HCT116 (cell line): ENCODE measurements at regions not wholly inside any gene's neighbourhood (a gene's known extent, or its start where the extent isn't known, plus 50 kb on each side); places are given as distances from the start of the nearest gene placed in this dataset.

ENCODE experiments used
- CBX3 ChIP-seq: IDR thresholded peaks from 2 replicates; pipeline ENCODE4 v1.6.1; 2012; ENCODE audit warnings: low read depth
- EZH2 ChIP-seq: fragments of 200-600 bp; sonication (generic); IDR thresholded peaks from 2 replicates; pipeline ENCODE4 v1.6.1; 2017; ENCODE audit warnings: antibody characterized with exemption, mixed run types
- EZH2phosphoT487 ChIP-seq: fragments of 200-600 bp; IDR thresholded peaks from 2 replicates; pipeline ENCODE4 v1.6.1; 2018; ENCODE audit warnings: antibody characterized with exemption, borderline replicate concordance
- JUND ChIP-seq: IDR thresholded peaks from 2 replicates; pipeline ENCODE4 v1.6.1; 2012
- MAX ChIP-seq: IDR thresholded peaks from 2 replicates; pipeline ENCODE4 v1.6.1; 2012
- POLR2AphosphoS5 ChIP-seq: IDR thresholded peaks from 2 replicates; pipeline ENCODE4 v1.6.1; 2011; ENCODE audit warnings: mild to moderate bottlenecking, low read depth, low read length, moderate library complexity
- RAD21 ChIP-seq: IDR thresholded peaks from 2 replicates; pipeline ENCODE4 v1.6.1; 2012; ENCODE audit warnings: low read depth, mild to moderate bottlenecking
- YY1 ChIP-seq: IDR thresholded peaks from 2 replicates; pipeline ENCODE4 v1.6.1; 2011; ENCODE audit warnings: low read length, low read depth, moderate library complexity, mild to moderate bottlenecking; ENCODE audit not compliant: insufficient replicate concordance; ENCODE audit errors: extremely low read depth
- ZBTB33 ChIP-seq: IDR thresholded peaks from 2 replicates; pipeline ENCODE4 v1.6.1; 2011; ENCODE audit warnings: mild to moderate bottlenecking, low read length, moderate library complexity; ENCODE audit not compliant: insufficient replicate concordance; ENCODE audit errors: extremely low read depth
- ZNF274 ChIP-seq: fragments of 200-500 bp; sonication (Bioruptor generic); IDR thresholded peaks from 2 replicates; pipeline ENCODE4 v1.6.1; 2014; ENCODE audit warnings: mild to moderate bottlenecking, low read depth, low read length, inconsistent platforms
- TF ChIP-seq, protein P1 (sequence below), 3 experiments: fragments of 200-600 bp in 1 of 3; sonication (generic) in 1 of 3; IDR thresholded peaks in 2 of 3; conservative IDR thresholded peaks in 1 of 3; 2 replicates each; pipeline ENCODE4 v1.5.1; 2012 to 2017; ENCODE audit warnings: low read depth in 2 of 3, low read length in 2 of 3, antibody characterized with exemption in 1 of 3, borderline replicate concordance in 1 of 3, control low read depth in 1 of 3, mild to moderate bottlenecking in 1 of 3, mixed read lengths in 1 of 3, mixed run types in 1 of 3, moderate library complexity in 1 of 3; ENCODE audit not compliant: insufficient read depth in 1 of 3
- TF ChIP-seq, protein P2 (sequence below): IDR thresholded peaks from 2 replicates; pipeline ENCODE4 v1.6.1; 2012; ENCODE audit warnings: low read depth

- TF ChIP-seq RAD21 (no peak), YY1 (no peak), JUND (no peak), EZH2 (no peak), ZNF274 (no peak), POLR2AphosphoS5 (no peak), MAX (no peak), ZBTB33 (no peak), EZH2phosphoT487 (no peak), CBX3 (no peak)
- TF ChIP-seq, protein P1, sequence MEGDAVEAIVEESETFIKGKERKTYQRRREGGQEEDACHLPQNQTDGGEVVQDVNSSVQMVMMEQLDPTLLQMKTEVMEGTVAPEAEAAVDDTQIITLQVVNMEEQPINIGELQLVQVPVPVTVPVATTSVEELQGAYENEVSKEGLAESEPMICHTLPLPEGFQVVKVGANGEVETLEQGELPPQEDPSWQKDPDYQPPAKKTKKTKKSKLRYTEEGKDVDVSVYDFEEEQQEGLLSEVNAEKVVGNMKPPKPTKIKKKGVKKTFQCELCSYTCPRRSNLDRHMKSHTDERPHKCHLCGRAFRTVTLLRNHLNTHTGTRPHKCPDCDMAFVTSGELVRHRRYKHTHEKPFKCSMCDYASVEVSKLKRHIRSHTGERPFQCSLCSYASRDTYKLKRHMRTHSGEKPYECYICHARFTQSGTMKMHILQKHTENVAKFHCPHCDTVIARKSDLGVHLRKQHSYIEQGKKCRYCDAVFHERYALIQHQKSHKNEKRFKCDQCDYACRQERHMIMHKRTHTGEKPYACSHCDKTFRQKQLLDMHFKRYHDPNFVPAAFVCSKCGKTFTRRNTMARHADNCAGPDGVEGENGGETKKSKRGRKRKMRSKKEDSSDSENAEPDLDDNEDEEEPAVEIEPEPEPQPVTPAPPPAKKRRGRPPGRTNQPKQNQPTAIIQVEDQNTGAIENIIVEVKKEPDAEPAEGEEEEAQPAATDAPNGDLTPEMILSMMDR (IDR thresholded peaks at IDR 0.05 in 2 of 3, conservative IDR thresholded peaks at IDR 0.05 in 1 of 3; ENCODE audit: borderline replicate concordance in 1 of 3, insufficient read depth in 1 of 3, low read depth in 2 of 3, low read length in 2 of 3) = no peak
- TF ChIP-seq, protein P2, sequence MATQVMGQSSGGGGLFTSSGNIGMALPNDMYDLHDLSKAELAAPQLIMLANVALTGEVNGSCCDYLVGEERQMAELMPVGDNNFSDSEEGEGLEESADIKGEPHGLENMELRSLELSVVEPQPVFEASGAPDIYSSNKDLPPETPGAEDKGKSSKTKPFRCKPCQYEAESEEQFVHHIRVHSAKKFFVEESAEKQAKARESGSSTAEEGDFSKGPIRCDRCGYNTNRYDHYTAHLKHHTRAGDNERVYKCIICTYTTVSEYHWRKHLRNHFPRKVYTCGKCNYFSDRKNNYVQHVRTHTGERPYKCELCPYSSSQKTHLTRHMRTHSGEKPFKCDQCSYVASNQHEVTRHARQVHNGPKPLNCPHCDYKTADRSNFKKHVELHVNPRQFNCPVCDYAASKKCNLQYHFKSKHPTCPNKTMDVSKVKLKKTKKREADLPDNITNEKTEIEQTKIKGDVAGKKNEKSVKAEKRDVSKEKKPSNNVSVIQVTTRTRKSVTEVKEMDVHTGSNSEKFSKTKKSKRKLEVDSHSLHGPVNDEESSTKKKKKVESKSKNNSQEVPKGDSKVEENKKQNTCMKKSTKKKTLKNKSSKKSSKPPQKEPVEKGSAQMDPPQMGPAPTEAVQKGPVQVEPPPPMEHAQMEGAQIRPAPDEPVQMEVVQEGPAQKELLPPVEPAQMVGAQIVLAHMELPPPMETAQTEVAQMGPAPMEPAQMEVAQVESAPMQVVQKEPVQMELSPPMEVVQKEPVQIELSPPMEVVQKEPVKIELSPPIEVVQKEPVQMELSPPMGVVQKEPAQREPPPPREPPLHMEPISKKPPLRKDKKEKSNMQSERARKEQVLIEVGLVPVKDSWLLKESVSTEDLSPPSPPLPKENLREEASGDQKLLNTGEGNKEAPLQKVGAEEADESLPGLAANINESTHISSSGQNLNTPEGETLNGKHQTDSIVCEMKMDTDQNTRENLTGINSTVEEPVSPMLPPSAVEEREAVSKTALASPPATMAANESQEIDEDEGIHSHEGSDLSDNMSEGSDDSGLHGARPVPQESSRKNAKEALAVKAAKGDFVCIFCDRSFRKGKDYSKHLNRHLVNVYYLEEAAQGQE = no peak
These were observed 86.7 kb upstream of the WDR44 start for GRCh38 chrX:118259213-118259612.
